Muscle layer of duodenum (tissue), 2 donors: ENCODE measurements at regions not wholly inside any gene's neighbourhood (a gene's known extent, or its start where the extent isn't known, plus 50 kb on each side); places are given as distances from the start of the nearest gene placed in this dataset.

Source experiments
- H3K27ac ChIP-seq: one replicate; pipeline ENCODE4 v1.7.0; 2013; ENCODE audit warnings: mild to moderate bottlenecking, low read length
- H3K27me3 ChIP-seq: one replicate; pipeline ENCODE4 v1.7.0; 2013; ENCODE audit warnings: low read depth, mild to moderate bottlenecking, control low read depth, low read length
- H3K36me3 ChIP-seq, 2 donors: one replicate each; pipeline ENCODE4 v1.7.0; 2013; ENCODE audit warnings: low read length in 2 of 2, control low read depth in 1 of 2, mild to moderate bottlenecking in 1 of 2; ENCODE audit not compliant: insufficient read depth in 2 of 2, control insufficient read depth in 1 of 2
- H3K4me1 ChIP-seq, 2 donors: one replicate each; pipeline ENCODE4 v1.7.0; 2013; ENCODE audit warnings: low read length in 2 of 2, mild to moderate bottlenecking in 2 of 2, control low read depth in 1 of 2, moderate library complexity in 1 of 2; ENCODE audit not compliant: insufficient read depth in 2 of 2, control insufficient read depth in 1 of 2
- H3K4me3 ChIP-seq, 2 donors: one replicate each; pipeline ENCODE4 v1.7.0; 2013; ENCODE audit warnings: low read length in 2 of 2, low read depth in 1 of 2, mild to moderate bottlenecking in 1 of 2
- H3K9me3 ChIP-seq, 2 donors: one replicate each; pipeline ENCODE4 v1.7.0; 2013; ENCODE audit warnings: low read length in 2 of 2, control low read depth in 1 of 2, mild to moderate bottlenecking in 1 of 2; ENCODE audit not compliant: control insufficient read depth in 1 of 2
- donor health status: healthy.

DNA sequence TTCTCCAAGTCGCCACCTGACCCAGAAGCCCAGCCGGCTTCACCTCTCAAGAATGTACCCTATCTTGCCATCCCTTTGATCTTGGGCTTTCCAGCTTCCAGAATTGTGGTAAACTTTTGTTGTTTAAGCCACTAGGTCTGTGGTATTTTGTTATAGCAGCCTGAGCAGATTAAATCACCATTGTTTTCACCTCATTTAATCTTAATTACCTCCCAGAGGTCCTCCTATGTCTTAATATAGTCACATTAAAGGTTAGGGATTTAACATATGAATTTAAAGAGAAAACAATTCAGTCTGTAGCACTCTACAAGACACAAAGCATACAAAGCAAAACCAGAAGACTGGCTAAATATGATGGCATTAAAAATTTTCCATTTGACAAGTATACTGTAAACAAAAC lies 123.4 kb upstream of the CADM2 start:
- H3K27ac ChIP-seq: no peak overlapping the region
- no peak overlapping the region for H3K4me3 ChIP-seq
- H3K36me3 ChIP-seq: no peaks in the 10 kb centered on the region
- H3K9me3 ChIP-seq: no peaks in the 10 kb centered on the region
- no peaks in the 10 kb centered on the region for H3K27me3 ChIP-seq
- no peaks in the 10 kb centered on the region for H3K4me1 ChIP-seq

- Histone ChIP-seq H3K27me3 (no peaks in the 10 kb centered on the region), H3K9me3 (no peaks in the 10 kb centered on the region), H3K4me3 (no peak overlapping the region), H3K27ac (no peak overlapping the region), H3K36me3 (no peaks in the 10 kb centered on the region), H3K4me1 (no peaks in the 10 kb centered on the region)
Observed at GRCh38 chr3:84836961-84837360, 121.8 kb upstream of the CADM2 start.

GRCh38 chr3:84877092-84877491 lies 81.7 kb upstream of the CADM2 start:
- Histone ChIP-seq H3K27ac (no peak overlapping the region), H3K9me3 (no peaks in the 10 kb centered on the region), H3K36me3 (no peaks in the 10 kb centered on the region), H3K4me3 (no peak overlapping the region), H3K27me3 (no peaks in the 10 kb centered on the region), H3K4me1 (no peaks in the 10 kb centered on the region)

- Histone ChIP-seq H3K9me3 (no peaks in the 10 kb centered on the region), H3K4me1 (no peaks in the 10 kb centered on the region), H3K4me3 (no peak overlapping the region), H3K27me3 (no peaks in the 10 kb centered on the region), H3K27ac (no peak overlapping the region), H3K36me3 (no peaks in the 10 kb centered on the region)
Observed at GRCh38 chr3:84881288-84881687, 77.5 kb upstream of the CADM2 start.

- no peak overlapping the region for H3K4me3 ChIP-seq
- H3K27me3 ChIP-seq: no peaks in the 10 kb centered on the region
- no peaks in the 10 kb centered on the region for H3K9me3 ChIP-seq
- H3K36me3 ChIP-seq: no peaks in the 10 kb centered on the region
- no peak overlapping the region for H3K27ac ChIP-seq
- no peaks in the 10 kb centered on the region for H3K4me1 ChIP-seq
Observed at GRCh38 chr3:84885199-84885882, 73.4 kb upstream of the CADM2 start.

- Histone ChIP-seq H3K36me3 (no peaks in the 10 kb centered on the region), H3K27ac (no peak overlapping the region), H3K9me3 (no peaks in the 10 kb centered on the region), H3K4me1 (no peaks in the 10 kb centered on the region), H3K27me3 (no peaks in the 10 kb centered on the region), H3K4me3 (no peak overlapping the region)
Observed at GRCh38 chr3:84891851-84892250, 66.9 kb upstream of the CADM2 start.

DNA sequence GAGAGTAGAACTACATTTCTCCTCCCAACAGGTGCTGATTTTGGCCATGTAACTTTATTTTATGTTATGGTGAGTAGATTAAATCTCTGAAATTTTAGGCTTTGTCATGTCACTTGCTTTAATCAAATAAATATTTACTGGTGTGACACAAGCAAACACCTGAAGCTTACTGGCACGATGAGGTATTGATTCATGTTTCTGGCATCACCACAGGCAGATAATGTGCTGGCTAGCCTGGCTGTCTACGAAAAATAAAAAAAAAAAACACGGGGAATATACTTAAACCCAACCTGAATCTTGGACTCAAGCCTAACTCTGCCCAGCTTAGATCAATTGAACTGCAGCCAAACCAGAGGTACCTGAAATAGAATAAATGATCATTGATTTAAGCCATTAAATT lies 65.6 kb upstream of the CADM2 start:
- Histone ChIP-seq H3K9me3 (peaks cover 0 to 10% of the 10 kb centered on the region in 2 donors), H3K36me3 (no peaks in the 10 kb centered on the region), H3K4me3 (no peak overlapping the region)

DNA sequence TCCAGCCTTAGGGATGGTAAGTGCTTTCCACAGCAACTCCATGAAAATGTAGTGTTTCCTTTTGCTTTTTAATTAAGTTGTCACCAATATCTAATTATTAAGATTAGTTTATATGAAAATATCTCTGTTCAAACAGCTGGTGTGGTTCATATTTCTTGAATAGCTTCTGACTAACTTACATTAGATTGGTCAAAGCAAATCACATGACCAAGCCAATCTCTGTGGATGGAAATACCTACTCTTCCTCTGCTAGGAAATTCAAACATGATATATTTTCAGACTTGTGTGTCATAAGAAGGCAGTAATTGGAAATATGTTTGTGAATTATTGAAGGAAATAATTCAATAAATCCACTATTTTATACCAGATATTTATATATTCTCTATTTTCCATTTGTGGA lies 54.6 kb upstream of the CADM2 start:
- Histone ChIP-seq H3K4me1 (no peaks in the 10 kb centered on the region), H3K27me3 (no peaks in the 10 kb centered on the region), H3K36me3 (no peaks in the 10 kb centered on the region), H3K27ac (no peak overlapping the region), H3K9me3 (peaks cover 0 to 4% of the 10 kb centered on the region in 2 donors), H3K4me3 (no peak overlapping the region)

More for the DNA sequence above, 65.6 kb upstream of the CADM2 start:
- Histone ChIP-seq H3K27me3 (no peaks in the 10 kb centered on the region), H3K27ac (no peak overlapping the region), H3K4me1 (no peaks in the 10 kb centered on the region)

DNA sequence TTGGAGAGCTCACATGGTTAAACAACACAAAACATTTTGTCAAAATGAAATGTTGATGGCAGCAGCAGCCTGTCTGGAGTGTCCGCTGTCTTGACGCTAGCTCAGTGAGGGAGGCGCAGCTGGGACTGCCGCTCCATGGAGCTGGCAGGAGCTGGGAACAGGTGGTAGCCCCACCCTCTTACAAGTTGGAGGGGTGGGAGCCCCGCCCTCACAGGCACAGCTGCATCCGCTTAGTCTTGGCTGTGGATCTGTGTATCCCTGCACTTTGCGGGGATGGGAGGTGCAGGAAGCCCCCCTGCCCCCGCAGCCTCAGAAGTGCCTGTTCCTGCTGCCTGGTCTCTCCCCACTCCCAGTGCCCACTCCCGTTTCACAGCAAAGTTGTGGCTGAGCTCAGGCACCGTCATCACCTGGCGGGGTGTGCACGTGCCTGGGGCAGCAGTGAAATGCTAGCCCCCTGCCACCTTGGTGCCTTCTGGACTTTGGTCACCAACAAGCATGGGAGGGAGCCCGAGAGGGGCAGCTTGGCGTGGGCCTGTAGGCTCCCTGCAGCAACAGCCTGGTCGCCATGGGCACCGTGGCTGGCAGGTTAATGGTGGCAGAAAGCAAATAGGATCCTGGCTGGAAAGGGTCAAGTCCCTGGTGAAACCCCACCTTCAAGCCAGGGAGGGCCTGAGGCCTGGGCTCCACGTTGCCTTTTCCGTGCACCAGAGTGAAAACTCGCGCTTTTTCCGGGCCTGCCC lies 53.8 kb upstream of the CADM2 start:
- no peak overlapping the region for H3K4me3 ChIP-seq
- H3K27me3 ChIP-seq: no peaks in the 10 kb centered on the region
- H3K36me3 ChIP-seq: no peaks in the 10 kb centered on the region
- no peaks in the 10 kb centered on the region for H3K4me1 ChIP-seq
- H3K9me3 ChIP-seq: peaks cover 0 to 4% of the 10 kb centered on the region in 2 donors
- H3K27ac ChIP-seq: no peak overlapping the region

GRCh38 chr3:84905556-84905920 lies 53.3 kb upstream of the CADM2 start:
- Histone ChIP-seq H3K27ac (no peak overlapping the region), H3K4me3 (no peak overlapping the region), H3K36me3 (no peaks in the 10 kb centered on the region), H3K27me3 (no peaks in the 10 kb centered on the region), H3K9me3 (peaks cover 0 to 2% of the 10 kb centered on the region in 2 donors), H3K4me1 (no peaks in the 10 kb centered on the region)

DNA sequence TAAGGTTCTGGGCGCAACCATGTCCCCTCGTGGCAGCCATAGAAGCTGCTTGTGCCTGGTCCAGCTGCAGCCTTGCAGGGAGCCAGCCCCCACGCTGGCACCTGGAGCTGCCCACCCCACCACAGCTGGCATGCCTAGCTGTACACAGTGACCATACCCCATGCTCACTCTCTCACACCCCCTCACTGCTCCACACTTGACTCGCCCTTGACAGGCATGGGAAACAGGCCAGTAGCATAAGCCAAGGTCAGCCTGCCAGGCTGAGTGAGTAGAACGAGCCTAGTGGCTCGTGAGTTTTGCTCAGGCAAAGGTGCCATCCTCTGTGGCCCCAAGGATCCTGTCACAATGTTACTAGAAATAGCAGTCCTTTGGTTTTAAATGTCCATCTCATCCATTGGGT lies 52.7 kb upstream of the CADM2 start:
- H3K4me3 ChIP-seq: no peak overlapping the region
- peaks cover 0 to 2% of the 10 kb centered on the region in 2 donors for H3K9me3 ChIP-seq
- no peaks in the 10 kb centered on the region for H3K4me1 ChIP-seq
- H3K27me3 ChIP-seq: no peaks in the 10 kb centered on the region
- no peaks in the 10 kb centered on the region for H3K36me3 ChIP-seq
- no peak overlapping the region for H3K27ac ChIP-seq
